ENCODE measurements at regions not wholly inside any gene's neighbourhood (a gene's known extent, or its start where the extent isn't known, plus 50 kb on each side); places are given as distances from the start of the nearest gene placed in this dataset.

DNA sequence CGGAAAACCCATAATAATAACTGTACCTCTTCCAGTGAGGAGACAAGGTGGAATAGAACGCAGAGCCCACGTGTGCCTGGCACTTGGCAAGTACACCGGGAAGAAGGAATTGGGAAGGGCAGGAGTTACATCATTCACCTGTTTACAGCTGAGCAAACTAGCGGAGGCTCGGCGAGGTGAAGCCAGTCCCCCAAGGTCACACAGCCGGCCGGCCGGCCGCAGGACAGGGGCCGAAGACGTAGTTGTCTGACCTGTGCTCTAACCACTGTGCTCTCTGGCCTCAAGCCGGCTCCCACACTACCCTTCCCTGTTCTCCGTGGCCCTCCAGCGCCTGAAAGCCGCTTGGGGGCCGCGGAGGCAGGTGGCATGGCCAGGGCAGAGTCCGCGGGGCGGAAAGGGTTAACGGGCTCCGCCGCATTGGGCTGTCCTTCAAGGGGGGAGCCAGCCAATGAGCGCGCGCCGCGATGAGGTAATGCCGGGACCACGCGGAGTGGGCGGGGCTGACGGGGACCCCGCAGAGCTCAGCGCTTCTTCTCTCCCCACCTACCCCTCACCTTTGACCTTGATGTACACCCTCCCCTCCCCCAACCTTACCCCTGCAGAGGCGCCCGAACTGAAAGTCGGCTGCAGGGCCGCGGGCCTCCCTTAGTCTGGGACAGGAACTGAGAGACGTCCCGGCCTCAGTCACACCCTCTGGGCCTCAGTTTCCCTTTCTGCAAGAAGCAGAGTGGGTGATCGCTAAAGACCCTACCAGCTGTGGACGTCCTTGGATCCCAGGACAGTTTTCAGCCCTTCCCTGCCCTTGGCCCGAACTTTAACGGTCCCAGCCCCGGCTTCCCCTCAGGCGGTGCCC lies 125.1 kb downstream of the C9orf50 start:
- TF ChIP-seq CTCF (IDR thresholded peaks at IDR 0.05; ENCODE audit: insufficient read depth, low read length) (no peak), POLR2AphosphoS5 (IDR thresholded peaks at IDR 0.05; ENCODE audit: low read depth) (no peak), GABPA (IDR thresholded peaks at IDR 0.05; ENCODE audit: low read depth) (no peak), REST (IDR thresholded peaks at IDR 0.05; ENCODE audit: insufficient replicate concordance, low read depth) (no peak)

Measured in HL-60 (cell line).